BJ (cell line): ENCODE measurements at regions not wholly inside any gene's neighbourhood (a gene's known extent, or its start where the extent isn't known, plus 50 kb on each side); places are given as distances from the start of the nearest gene placed in this dataset.
"Not testable (repeated sequence)": the region's sequence is repeated elsewhere in the genome, so short reads cannot be mapped to it uniquely, and the experiment has no call there.

ENCODE experiments used
- CTCF ChIA-PET: fragments of 350-600 bp; formaldehyde crosslinking; extraction: SDS; loops from one replicate; lab custom pipeline; 2021; ENCODE audit warnings: antibody characterized with exemption, inconsistent platforms; lab: Yijun Ruan, JAX
- POLR2A ChIA-PET: fragments of 300-600 bp; sonication (Branson Sonifier 250); formaldehyde crosslinking; extraction: SDS; loops from one replicate; lab custom pipeline; 2021; ENCODE audit warnings: antibody characterized with exemption; lab: Charles Lee
- DNase-seq: peaks from one replicate; pipeline ENCODE4 v3.0.0-alpha.2; 2011; ENCODE audit warnings: low read depth
- H3K27me3 ChIP-seq: 2 replicates; pipeline ENCODE4 v1.6.0; 2011; ENCODE audit warnings: low read length; ENCODE audit not compliant: control insufficient read depth, insufficient read depth
- H3K36me3 ChIP-seq: 2 replicates; pipeline ENCODE4 v1.5.1; 2011; ENCODE audit warnings: low read length; ENCODE audit not compliant: control insufficient read depth, insufficient read depth
- H3K4me3 ChIP-seq: 2 replicates; pipeline ENCODE4 v1.5.1; 2011; ENCODE audit warnings: low read depth, mild to moderate bottlenecking, control low read depth, low read length
- CTCF ChIP-seq: IDR thresholded peaks from 2 replicates; pipeline ENCODE4 v1.5.1; 2011; ENCODE audit warnings: low read depth, mild to moderate bottlenecking, control low read depth, inconsistent platforms, low read length, moderate library complexity; ENCODE audit not compliant: insufficient read depth

DNA sequence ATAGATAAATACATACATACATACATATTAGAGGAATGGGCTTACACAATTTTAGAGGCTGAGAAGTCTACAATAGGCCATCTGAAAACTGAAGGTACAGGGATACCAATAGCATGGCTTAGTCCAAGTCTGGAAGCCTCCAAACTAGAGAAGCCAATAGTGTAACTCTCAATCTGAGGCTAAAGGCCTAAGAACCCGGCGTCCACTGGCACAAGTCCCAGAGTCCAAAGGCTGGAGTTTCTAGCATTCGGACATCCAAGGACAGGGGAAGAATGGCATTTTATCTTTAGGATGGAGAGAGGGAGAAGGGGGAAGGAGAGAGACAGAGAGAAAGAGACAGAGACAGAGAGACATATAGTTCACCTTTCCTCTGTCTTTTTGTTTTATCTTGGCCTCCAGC is 63.7 kb upstream of the SYT4 start:
- CTCF ChIA-PET, result no interaction called here
- no peaks in the 10 kb centered on the region for H3K27me3 ChIP-seq
- TF ChIP-seq CTCF, result no peak
- POLR2A ChIA-PET, result no interaction called here
- H3K4me3 ChIP-seq, result no peak overlapping the region
- no peak for DNase-seq
- no peaks in the 10 kb centered on the region for H3K36me3 ChIP-seq

GRCh38 chr18:43350176-43350575 is 72.9 kb upstream of the SYT4 start:
- TF ChIP-seq CTCF, result no peak
- Histone ChIP-seq H3K27me3 (no peaks in the 10 kb centered on the region), H3K36me3 (no peaks in the 10 kb centered on the region), H3K4me3 (no peak overlapping the region)
- DNase-seq, result no peak
- ChIA-PET POLR2A (no interaction called here), CTCF (interaction anchor here (0.6 kb wide), 1 partner anchor 1229 kb away, joined by 3 read pairs; no protein-coding TSS in a partner anchor)

DNA sequence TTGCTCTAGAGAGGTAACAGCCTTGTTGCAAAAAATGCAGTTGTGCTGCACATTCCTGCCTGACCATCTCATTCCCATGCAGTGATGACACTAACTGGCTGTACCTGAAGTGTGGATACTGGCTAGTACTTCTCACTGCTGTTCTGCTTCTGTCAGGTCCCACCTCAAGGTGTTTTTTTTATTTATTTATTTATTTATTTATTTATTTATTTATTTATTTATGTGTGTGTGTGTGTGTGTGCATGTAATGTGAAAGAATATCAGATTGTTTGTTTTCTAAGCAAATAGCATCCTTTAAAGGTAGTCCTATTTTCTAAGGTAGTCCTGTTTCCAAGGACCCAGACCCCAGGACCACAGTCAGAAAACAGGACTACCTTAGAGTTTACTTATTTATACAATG is 87.2 kb upstream of the SYT4 start:
- H3K27me3 ChIP-seq, result no peaks in the 10 kb centered on the region

DNA sequence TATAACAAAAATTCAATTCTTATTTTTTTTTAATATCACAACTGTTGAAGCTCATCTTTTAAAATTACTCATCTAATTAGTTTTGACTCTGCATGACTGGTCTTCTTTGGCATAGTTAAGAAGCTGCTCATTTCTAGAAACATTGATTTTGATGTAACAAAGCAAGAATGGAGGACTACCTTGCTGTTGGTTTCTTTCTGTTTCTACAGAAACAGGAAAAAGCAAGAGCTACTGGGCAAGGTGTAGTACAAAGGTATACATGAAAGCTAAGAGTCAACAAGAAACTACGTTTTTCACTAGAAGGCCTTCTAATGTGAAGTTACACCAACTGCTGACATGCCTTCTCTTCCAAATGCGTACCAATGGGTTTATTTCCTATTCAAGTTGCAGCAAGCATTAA is 90.6 kb upstream of the SYT4 start:
- DNase-seq, result no peak
- H3K4me3 ChIP-seq, result no peak overlapping the region
- CTCF ChIA-PET, result no interaction called here
- POLR2A ChIA-PET, result no interaction called here
- no peak for TF ChIP-seq CTCF
- no peaks in the 10 kb centered on the region for H3K36me3 ChIP-seq
- H3K27me3 ChIP-seq, result no peaks in the 10 kb centered on the region

More for the DNA sequence above, 87.2 kb upstream of the SYT4 start:
- POLR2A ChIA-PET, result no interaction called here
- no peak for DNase-seq
- TF ChIP-seq CTCF, result no peak
- Histone ChIP-seq H3K4me3 (no peak overlapping the region), H3K36me3 (no peaks in the 10 kb centered on the region)
- CTCF ChIA-PET, result no interaction called here

- DNase-seq, H3K27me3 ChIP-seq, POLR2A ChIA-PET, H3K4me3 ChIP-seq, H3K36me3 ChIP-seq, CTCF ChIA-PET: not testable (repeated sequence)
These were observed 92.0 kb upstream of the SYT4 start for GRCh38 chr18:43369311-43369710.

DNA sequence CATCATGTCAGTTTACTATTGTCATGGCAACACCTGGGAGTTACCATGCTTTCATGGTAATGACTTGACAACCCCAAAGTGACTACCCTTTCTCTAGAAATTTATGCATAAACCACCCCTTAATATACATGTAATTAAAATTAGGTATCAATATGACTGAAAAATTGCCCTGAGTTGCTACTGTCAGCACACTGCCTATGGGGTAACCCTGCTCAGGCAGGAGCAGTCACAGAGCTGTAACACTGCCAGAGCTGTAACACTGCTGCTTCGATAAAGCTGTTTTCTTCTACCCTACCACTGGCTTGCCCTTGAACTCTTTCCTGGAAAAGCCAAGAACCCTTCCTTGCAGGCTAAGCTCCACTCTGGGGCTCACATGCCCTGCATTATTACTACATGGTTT is 95.5 kb upstream of the SYT4 start:
- DNase-seq, result no peak
- TF ChIP-seq CTCF, result no peak
- ChIA-PET POLR2A (no interaction called here), CTCF (interaction anchor here (0.6 kb wide), 1 partner anchor 595 kb away, joined by 3 read pairs; no protein-coding TSS in a partner anchor)
- H3K36me3 ChIP-seq, result no peaks in the 10 kb centered on the region
- H3K4me3 ChIP-seq, result no peak overlapping the region
- no peaks in the 10 kb centered on the region for H3K27me3 ChIP-seq
